ENCODE measurements at regions not wholly inside any gene's neighbourhood (a gene's known extent, or its start where the extent isn't known, plus 50 kb on each side); places are given as distances from the start of the nearest gene placed in this dataset.
A peak's percentile ranks its signal among the peaks of the same experiment; 100 is the strongest.
"Not testable (repeated sequence)": the region's sequence is repeated elsewhere in the genome, so short reads cannot be mapped to it uniquely, and the experiment has no call there.

DNA sequence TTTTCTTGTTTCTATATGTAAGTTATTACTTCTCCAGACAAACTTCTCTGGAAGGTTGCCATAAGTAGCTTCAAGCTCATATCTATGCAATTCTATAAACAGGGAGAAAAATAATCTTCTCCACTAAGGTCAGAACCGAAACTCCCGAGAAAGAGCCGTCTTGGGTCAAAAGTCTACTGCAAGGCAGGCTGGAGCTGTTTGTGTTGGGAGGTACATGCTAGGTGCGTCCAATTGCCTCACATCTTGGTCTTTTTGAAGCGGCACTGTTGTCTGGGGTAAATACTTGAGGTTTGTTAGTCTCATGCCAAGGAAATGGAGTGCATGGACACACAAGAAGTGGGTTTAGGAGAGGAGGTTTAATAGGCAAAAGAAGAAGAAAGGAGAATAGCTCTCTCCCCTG is 674.7 kb upstream of the TMEM132C start:
- DNase-seq, result no peak

DNA sequence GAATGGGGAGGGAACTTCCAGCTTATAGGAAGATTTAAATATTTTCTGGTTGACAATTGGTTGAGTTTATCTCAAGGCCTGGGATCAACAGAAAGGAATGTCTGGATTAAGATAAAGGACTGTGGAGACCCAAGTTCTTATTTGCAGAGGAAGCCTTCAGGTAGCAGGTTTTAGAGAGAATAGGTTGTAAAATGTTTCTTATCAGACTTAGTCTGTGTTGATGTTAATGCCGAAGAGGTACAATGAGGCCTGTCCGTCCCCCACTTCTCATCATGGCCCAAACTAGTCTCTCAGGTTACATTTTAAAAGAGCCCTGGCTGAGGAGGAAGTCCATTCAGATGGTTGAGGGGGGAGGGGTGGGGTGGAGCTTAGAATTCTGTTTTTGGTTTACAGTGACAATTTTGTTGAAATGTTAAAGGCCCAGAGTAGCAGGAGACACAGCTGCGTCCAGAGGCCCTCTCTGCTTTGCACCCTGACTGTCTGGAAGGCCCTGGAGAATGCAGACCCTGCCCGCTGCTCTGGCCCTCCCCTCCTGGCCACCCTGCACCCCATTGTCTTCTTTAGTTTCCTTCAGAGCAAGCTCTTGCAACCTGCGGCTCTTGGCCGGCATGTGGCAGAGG is 672.5 kb upstream of the TMEM132C start:
- DNase-seq, result no peak

- no peak for DNase-seq
Observed at GRCh38 chr12:127595506-127595905, 671.5 kb upstream of the TMEM132C start.

GRCh38 chr12:127596891-127597290 is 670.1 kb upstream of the TMEM132C start:
- no peak for DNase-seq

DNA sequence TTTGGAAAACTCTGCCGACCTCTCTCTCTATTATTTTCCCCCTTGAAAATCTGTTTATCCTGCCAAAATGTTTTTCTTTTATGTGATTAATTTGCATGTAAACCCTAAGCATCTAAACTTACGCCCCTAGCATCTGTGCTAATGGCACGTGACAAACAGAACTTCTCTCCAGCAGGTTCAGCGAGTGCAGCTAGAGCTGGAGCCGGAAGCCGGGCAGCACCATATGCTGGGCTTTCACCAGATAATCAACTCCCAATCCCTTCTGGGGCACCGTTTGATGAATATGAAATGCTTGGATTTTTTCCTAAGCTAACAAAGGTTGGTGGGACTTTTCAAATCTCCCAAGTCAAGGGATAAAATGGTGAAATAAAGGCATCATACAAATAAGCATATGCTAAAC is 667.5 kb upstream of the TMEM132C start:
- DNase-seq, result peak; percentile 30

- no peak for DNase-seq
Observed at GRCh38 chr12:127600211-127600610, 666.8 kb upstream of the TMEM132C start.

DNA sequence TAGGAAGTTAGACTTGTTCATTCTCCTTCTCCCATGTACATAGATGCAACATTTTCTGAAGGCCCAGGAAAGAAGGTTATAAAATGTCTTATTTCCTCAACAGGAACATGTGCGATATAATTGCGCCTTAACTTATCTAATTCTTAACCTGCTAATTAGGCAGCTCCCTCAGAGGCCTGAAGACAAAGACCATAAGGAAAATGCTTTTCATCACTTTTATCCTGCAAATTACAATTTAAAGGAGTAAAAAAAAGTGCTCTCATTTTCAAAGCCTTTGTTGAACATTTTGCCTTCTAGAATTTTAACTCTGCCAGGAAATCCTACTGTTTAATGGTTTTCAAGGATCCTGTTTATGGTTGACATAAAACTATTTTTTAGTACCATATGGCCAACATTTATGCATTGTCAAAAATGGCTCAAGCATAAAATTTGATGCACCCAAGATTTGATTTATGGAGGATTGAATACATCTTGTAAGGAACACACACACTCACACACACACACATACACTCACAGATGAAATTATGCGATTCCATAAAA is 660.4 kb upstream of the TMEM132C start:
- DNase-seq, result no peak

DNA sequence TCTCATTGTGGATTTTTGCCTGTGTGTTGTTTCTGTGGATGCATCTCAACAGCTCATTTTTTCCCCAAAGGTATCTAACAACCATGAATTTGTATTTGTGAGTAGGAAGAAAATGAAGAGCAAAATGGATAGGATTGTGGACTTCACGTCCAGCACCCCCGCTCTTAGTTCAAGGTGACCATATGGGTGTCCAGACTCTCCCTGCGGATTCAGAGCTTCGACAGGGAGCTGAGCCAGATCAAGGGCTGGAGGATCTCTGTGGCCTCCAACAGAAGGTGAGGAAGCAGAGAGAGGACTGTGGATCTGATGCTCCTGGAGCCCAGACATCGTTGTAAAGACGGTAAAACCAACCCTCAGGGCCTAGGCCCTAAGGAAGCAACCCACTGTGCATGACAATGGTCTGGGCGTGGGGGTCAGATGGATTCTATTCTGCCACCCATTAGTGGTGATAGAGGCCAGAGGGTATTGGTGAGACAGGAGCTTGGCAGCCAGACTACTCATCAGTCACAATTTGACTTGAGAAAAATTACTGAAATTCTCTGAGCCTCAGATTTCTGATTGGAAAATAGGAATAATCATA is 659.7 kb upstream of the TMEM132C start:
- DNase-seq, result no peak

GRCh38 chr12:127608359-127608758 is 658.6 kb upstream of the TMEM132C start:
- not testable (repeated sequence) for DNase-seq

GRCh38 chr12:127613056-127613455 is 653.9 kb upstream of the TMEM132C start:
- DNase-seq, result no peak

DNA sequence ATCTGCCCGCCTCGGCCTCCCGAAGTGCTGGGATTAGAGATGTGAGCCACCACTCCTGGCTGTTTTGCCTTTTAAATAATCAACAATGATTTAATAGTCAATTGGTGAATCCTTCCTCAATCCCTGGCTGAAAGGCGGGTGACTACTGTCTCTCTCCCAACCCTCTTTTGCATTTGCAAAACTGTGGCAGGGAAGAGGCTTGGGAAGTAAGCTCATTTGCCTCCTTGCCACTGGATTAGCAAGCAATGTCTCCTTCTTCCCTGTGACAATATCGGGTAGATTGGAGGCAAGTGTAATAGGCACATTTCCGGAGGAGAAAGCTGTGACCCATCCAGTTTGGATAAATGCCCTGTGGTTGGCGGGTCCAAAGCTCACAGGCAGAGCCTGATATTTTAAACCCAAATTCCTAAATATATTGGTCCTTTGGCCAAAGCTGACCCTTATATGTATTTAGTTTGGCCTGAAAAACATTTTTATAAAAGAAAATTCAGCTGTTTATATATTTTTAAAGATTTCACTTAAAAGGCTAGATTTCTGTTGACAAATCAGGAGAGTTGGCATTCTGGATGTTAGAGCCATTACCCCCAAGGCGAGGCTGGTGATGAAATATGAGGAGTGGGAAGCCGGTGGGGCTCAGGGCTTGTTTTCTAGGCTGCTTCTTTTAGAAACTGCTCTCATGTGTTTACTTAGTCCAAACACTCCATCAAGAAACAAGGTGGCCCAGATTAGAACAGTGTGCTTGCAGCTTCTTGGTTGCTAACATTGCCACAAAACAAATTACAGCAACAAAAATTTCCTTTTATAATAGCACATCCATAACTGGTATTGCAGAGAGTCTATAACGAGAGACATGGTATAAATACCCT is 646.9 kb upstream of the TMEM132C start:
- DNase-seq, result no peak

DNA sequence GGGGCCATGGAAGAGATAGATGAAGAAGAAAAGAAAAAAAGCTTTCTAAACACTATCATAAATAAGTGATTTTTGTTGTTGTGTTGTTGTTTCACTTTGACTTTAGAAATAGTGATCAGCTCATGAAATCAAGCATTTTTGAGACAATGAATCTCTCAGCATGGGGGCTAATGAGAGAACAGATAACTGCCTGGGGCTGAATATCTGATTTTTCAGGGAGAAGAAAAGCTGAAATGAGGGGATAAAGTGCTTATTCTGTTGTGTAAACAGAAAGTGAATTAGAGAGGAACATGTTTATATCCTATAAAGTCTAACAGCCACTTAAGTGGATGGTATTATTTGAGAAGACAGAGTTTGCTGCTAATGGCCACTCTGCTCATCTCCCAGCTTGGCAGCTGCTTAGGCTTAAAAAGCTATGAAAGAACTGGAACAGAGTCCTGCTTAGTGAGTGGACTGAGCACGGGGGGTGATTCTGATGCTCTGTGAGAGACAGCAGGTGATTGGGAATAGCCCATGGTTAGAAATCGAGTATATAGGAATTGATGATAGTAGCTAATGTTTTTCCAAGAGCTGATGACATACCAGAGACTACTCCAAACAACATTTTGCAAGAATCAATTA is 646.1 kb upstream of the TMEM132C start:
- no peak for DNase-seq

- DNase-seq, result no peak
Observed at GRCh38 chr12:127621366-127621765, 645.6 kb upstream of the TMEM132C start.

DNA sequence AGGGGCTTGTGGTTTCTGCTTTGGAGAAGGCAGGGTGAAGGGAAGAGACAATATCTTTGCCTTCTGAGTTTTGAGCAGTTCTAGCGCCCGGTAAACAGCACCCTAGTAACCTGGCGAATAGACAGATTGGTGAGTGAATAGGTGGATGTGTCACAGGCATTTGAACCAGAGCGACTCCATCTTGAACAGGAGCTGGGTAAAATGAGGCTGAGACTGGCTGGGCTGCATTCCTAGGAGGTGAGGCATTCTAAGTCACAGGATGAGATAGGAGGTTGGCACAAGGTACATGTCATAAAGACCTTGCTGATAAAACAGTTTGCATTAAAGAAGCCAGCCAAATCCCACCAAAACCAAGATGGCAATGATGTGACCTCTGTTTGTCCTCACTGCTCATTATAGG is 643.6 kb upstream of the TMEM132C start:
- DNase-seq, result no peak

- no peak for DNase-seq
Observed at GRCh38 chr12:127625176-127625771, 641.7 kb upstream of the TMEM132C start.

GRCh38 chr12:127628645-127629044 is 638.3 kb upstream of the TMEM132C start:
- DNase-seq, result no peak

GRCh38 chr12:127629066-127629820 is 637.7 kb upstream of the TMEM132C start:
- DNase-seq, result no peak

DNA sequence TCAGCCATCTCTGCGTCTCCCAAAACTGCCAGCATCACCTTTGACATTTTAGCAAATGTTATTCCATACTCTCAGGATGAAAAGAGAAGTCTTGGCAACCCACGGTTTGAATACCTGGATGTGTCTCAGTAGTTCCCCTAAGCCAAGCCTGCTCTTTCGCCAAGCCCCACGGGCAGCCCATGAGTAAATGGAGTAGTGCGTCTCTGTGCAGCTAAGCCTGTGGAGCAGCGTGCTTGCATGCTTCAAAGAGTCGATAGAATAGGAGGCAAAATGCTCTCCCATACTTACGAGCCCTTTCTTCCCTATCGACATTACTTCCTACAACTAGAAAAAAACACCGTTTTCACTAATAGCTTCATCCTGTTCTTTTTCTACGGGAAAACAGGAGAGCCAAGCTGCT is 634.5 kb upstream of the TMEM132C start:
- no peak for DNase-seq

DNA sequence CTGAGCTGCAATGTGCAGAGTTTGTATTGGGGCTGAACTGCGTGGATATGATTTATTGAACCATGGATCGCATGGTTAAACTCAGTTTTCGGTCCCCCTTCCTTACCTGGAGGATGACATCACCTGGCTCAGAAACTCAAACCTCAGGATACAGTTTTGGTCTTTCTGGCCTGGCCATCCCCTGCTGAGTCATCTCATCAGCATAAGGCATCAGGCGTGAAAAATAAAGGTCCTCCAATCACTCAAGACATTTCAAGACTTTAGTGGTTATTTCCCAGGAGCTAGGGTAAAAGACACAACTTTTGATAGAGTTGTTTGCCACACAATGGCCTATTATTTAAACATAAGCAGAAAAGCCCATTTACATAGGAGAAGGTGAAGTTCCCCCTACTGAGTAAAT is 631.1 kb upstream of the TMEM132C start:
- no peak for DNase-seq

GRCh38 chr12:127636882-127637281 is 630.1 kb upstream of the TMEM132C start:
- no peak for DNase-seq

- no peak for DNase-seq
Observed at GRCh38 chr12:127640181-127640886, 626.6 kb upstream of the TMEM132C start.

GRCh38 chr12:127642208-127642607 is 624.8 kb upstream of the TMEM132C start:
- DNase-seq, result no peak
